ENCODE measurements at regions not wholly inside any gene's neighbourhood (a gene's known extent, or its start where the extent isn't known, plus 50 kb on each side); places are given as distances from the start of the nearest gene placed in this dataset.
A peak's percentile ranks its signal among the peaks of the same experiment; 100 is the strongest.

- Histone ChIP-seq H3K36me3 (ENCODE audit: control insufficient read depth in 1 of 2, insufficient read depth in 2 of 2, low read length in 2 of 2) (no peaks in the 10 kb centered on the region), H3K9me3 (ENCODE audit: insufficient read depth, low read depth, low read length) (no peaks in the 10 kb centered on the region), H3K9ac (ENCODE audit: low read length) (no peak overlapping the region), H3K18ac (ENCODE audit: low read length) (no peak overlapping the region), H3K4me2 (ENCODE audit: low read length) (no peak overlapping the region), H3K27me3 (ENCODE audit: insufficient read depth, low read length) (no peaks in the 10 kb centered on the region), H2BK12ac (ENCODE audit: low read length) (no peak overlapping the region), H2BK5ac (ENCODE audit: low read depth, low read length, poor library complexity) (no peak overlapping the region), H4K91ac (ENCODE audit: low read depth, low read length) (peak overlapping the region; percentile 34), H3K27ac (ENCODE audit: low read depth, low read length) (peak overlapping the region; percentile 5), H3K4me1 (ENCODE audit: control insufficient read depth in 1 of 2, insufficient read depth in 2 of 2, low read length in 2 of 2) (peaks cover 11 to 14% of the 10 kb centered on the region in 2 experiments), H2AK5ac (ENCODE audit: low read length) (no peak overlapping the region), H2AFZ (ENCODE audit: insufficient read depth, low read length, poor library complexity) (no peak overlapping the region), H3K79me1 (ENCODE audit: low read length) (peaks cover 4% of the 10 kb centered on the region), H4K8ac (ENCODE audit: low read depth, low read length) (no peak overlapping the region), H3K4ac (ENCODE audit: low read depth, low read length) (no peak overlapping the region), H4K12ac (ENCODE audit: low read depth, low read length) (no peak overlapping the region), H3K23ac (ENCODE audit: low read length) (no peak overlapping the region), H3K14ac (ENCODE audit: low read length) (no peak overlapping the region), H2BK120ac (ENCODE audit: insufficient read depth, low read length, poor library complexity) (no peak overlapping the region), H3K79me2 (ENCODE audit: control insufficient read depth, insufficient read depth, low read length, poor library complexity) (no peaks in the 10 kb centered on the region), H3K4me3 (ENCODE audit: low read depth, low read length) (no peak overlapping the region)
- peak; percentile 86 to 91 for DNase-seq
- no CpG with 5 or more reads among the region's 2 CpGs for whole genome bisulfite sequencing (ENCODE audit: extremely low coverage, insufficient coverage, insufficient read length)
These were observed 59.3 kb upstream of the IL6 start for GRCh38 chr7:22667562-22668239.

GRCh38 chr7:22667187-22667561 lies 59.8 kb upstream of the IL6 start:
- peak overlapping the region; percentile 5 for H3K27ac ChIP-seq (ENCODE audit: low read depth, low read length)
- no peak overlapping the region for H3K4me2 ChIP-seq (ENCODE audit: low read length)
- peaks cover 4% of the 10 kb centered on the region for H3K79me1 ChIP-seq (ENCODE audit: low read length)
- no peak overlapping the region for H4K12ac ChIP-seq (ENCODE audit: low read depth, low read length)
- no peak overlapping the region for H3K4me3 ChIP-seq (ENCODE audit: low read depth, low read length)
- no peak overlapping the region for H4K8ac ChIP-seq (ENCODE audit: low read depth, low read length)
- H4K91ac ChIP-seq (ENCODE audit: low read depth, low read length) = peak overlapping the region; percentile 34
- H3K23ac ChIP-seq (ENCODE audit: low read length) = no peak overlapping the region
- H2AK5ac ChIP-seq (ENCODE audit: low read length) = no peak overlapping the region
- no peaks in the 10 kb centered on the region for H3K9me3 ChIP-seq (ENCODE audit: insufficient read depth, low read depth, low read length)
- no peak overlapping the region for H2BK5ac ChIP-seq (ENCODE audit: low read depth, low read length, poor library complexity)
- no peak overlapping the region for H3K4ac ChIP-seq (ENCODE audit: low read depth, low read length)
- no peak overlapping the region for H2AFZ ChIP-seq (ENCODE audit: insufficient read depth, low read length, poor library complexity)
- H3K4me1 ChIP-seq (ENCODE audit: control insufficient read depth in 1 of 2, insufficient read depth in 2 of 2, low read length in 2 of 2) = peaks cover 11 to 14% of the 10 kb centered on the region in 2 experiments
- WGBS (ENCODE audit: extremely low coverage, insufficient coverage, insufficient read length) = no CpG with 5 or more reads among the region's 13 CpGs
- H2BK12ac ChIP-seq (ENCODE audit: low read length) = no peak overlapping the region
- peak in 1 of 2 donors; percentile 25 for DNase-seq
- H3K14ac ChIP-seq (ENCODE audit: low read length) = no peak overlapping the region
- H3K9ac ChIP-seq (ENCODE audit: low read length) = no peak overlapping the region
- H3K36me3 ChIP-seq (ENCODE audit: control insufficient read depth in 1 of 2, insufficient read depth in 2 of 2, low read length in 2 of 2) = no peaks in the 10 kb centered on the region
- no peaks in the 10 kb centered on the region for H3K79me2 ChIP-seq (ENCODE audit: control insufficient read depth, insufficient read depth, low read length, poor library complexity)
- H2BK120ac ChIP-seq (ENCODE audit: insufficient read depth, low read length, poor library complexity) = no peak overlapping the region
- no peaks in the 10 kb centered on the region for H3K27me3 ChIP-seq (ENCODE audit: insufficient read depth, low read length)
- H3K18ac ChIP-seq (ENCODE audit: low read length) = no peak overlapping the region

DNA sequence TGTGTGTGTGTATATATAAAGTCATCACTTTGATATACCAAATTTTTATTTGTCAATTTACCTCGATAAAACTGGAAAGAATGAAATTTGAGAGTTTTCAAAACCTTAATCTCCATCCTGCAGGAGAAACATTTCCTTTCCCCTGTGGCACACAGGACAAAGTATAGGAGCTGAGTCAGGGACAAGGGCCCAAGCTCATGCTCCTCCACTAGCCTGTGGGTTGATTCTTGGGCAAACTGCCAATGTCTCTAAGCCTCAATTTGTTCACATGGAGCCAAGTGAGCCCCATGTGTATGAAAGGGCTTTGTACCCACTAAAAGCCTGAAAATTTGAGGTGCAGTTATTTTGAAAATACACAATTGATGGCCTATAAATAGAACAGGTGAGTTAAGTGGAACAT lies 60.3 kb upstream of the IL6 start:
- Histone ChIP-seq H2AK5ac (ENCODE audit: low read length) (no peak overlapping the region), H2AFZ (ENCODE audit: insufficient read depth, low read length, poor library complexity) (no peak overlapping the region), H3K4me1 (ENCODE audit: control insufficient read depth in 1 of 2, insufficient read depth in 2 of 2, low read length in 2 of 2) (peaks cover 11 to 14% of the 10 kb centered on the region in 2 experiments), H2BK12ac (ENCODE audit: low read length) (no peak overlapping the region), H3K4ac (ENCODE audit: low read depth, low read length) (no peak overlapping the region), H3K27me3 (ENCODE audit: insufficient read depth, low read length) (no peaks in the 10 kb centered on the region), H3K27ac (ENCODE audit: low read depth, low read length) (no peak overlapping the region), H2BK5ac (ENCODE audit: low read depth, low read length, poor library complexity) (no peak overlapping the region), H3K18ac (ENCODE audit: low read length) (no peak overlapping the region), H4K12ac (ENCODE audit: low read depth, low read length) (no peak overlapping the region), H4K91ac (ENCODE audit: low read depth, low read length) (no peak overlapping the region), H3K79me1 (ENCODE audit: low read length) (peaks cover 4% of the 10 kb centered on the region), H3K9me3 (ENCODE audit: insufficient read depth, low read depth, low read length) (no peaks in the 10 kb centered on the region), H4K8ac (ENCODE audit: low read depth, low read length) (no peak overlapping the region), H3K4me2 (ENCODE audit: low read length) (no peak overlapping the region), H3K4me3 (ENCODE audit: low read depth, low read length) (no peak overlapping the region), H3K36me3 (ENCODE audit: control insufficient read depth in 1 of 2, insufficient read depth in 2 of 2, low read length in 2 of 2) (no peaks in the 10 kb centered on the region), H3K14ac (ENCODE audit: low read length) (no peak overlapping the region), H3K79me2 (ENCODE audit: control insufficient read depth, insufficient read depth, low read length, poor library complexity) (no peaks in the 10 kb centered on the region), H3K9ac (ENCODE audit: low read length) (no peak overlapping the region), H3K23ac (ENCODE audit: low read length) (no peak overlapping the region), H2BK120ac (ENCODE audit: insufficient read depth, low read length, poor library complexity) (no peak overlapping the region)
- DNase-seq = no peak
- WGBS (ENCODE audit: extremely low coverage, insufficient coverage, insufficient read length) = no CpG with 5 or more reads among the region's 1 CpG

GRCh38 chr7:22665923-22666322 lies 61.1 kb upstream of the IL6 start:
- Histone ChIP-seq H4K8ac (ENCODE audit: low read depth, low read length) (no peak overlapping the region), H3K4ac (ENCODE audit: low read depth, low read length) (no peak overlapping the region), H2BK5ac (ENCODE audit: low read depth, low read length, poor library complexity) (no peak overlapping the region), H3K79me1 (ENCODE audit: low read length) (peaks cover 2% of the 10 kb centered on the region), H2AK5ac (ENCODE audit: low read length) (no peak overlapping the region), H3K9ac (ENCODE audit: low read length) (no peak overlapping the region), H2AFZ (ENCODE audit: insufficient read depth, low read length, poor library complexity) (no peak overlapping the region), H3K4me2 (ENCODE audit: low read length) (no peak overlapping the region), H2BK120ac (ENCODE audit: insufficient read depth, low read length, poor library complexity) (no peak overlapping the region), H4K91ac (ENCODE audit: low read depth, low read length) (no peak overlapping the region), H3K4me3 (ENCODE audit: low read depth, low read length) (no peak overlapping the region), H4K12ac (ENCODE audit: low read depth, low read length) (no peak overlapping the region), H3K4me1 (ENCODE audit: control insufficient read depth in 1 of 2, insufficient read depth in 2 of 2, low read length in 2 of 2) (peaks cover 8 to 11% of the 10 kb centered on the region in 2 experiments), H3K27me3 (ENCODE audit: insufficient read depth, low read length) (no peaks in the 10 kb centered on the region), H3K27ac (ENCODE audit: low read depth, low read length) (no peak overlapping the region), H3K14ac (ENCODE audit: low read length) (no peak overlapping the region), H3K36me3 (ENCODE audit: control insufficient read depth in 1 of 2, insufficient read depth in 2 of 2, low read length in 2 of 2) (no peaks in the 10 kb centered on the region), H3K23ac (ENCODE audit: low read length) (no peak overlapping the region), H3K9me3 (ENCODE audit: insufficient read depth, low read depth, low read length) (no peaks in the 10 kb centered on the region), H2BK12ac (ENCODE audit: low read length) (peak overlapping the region; percentile 3), H3K18ac (ENCODE audit: low read length) (no peak overlapping the region), H3K79me2 (ENCODE audit: control insufficient read depth, insufficient read depth, low read length, poor library complexity) (no peaks in the 10 kb centered on the region)
- no peak for DNase-seq
- whole genome bisulfite sequencing (ENCODE audit: extremely low coverage, insufficient coverage, insufficient read length) = no CpG with 5 or more reads among the region's 7 CpGs

Data from trophoblast cell (in vitro differentiated cells and primary cell).